HG02678 (cell line): ENCODE measurements at regions not wholly inside any gene's neighbourhood (a gene's known extent, or its start where the extent isn't known, plus 50 kb on each side); places are given as distances from the start of the nearest gene placed in this dataset.
"Not testable (repeated sequence)": the region's sequence is repeated elsewhere in the genome, so short reads cannot be mapped to it uniquely, and the experiment has no call there.

Experiments used
- ATAC-seq: cut with Tn5 transposase; IDR thresholded peaks from one replicate; pipeline ENCODE4 v1.9.1; 2021; ENCODE audit warnings: mild to moderate bottlenecking, moderate library complexity; ENCODE audit not compliant: unreplicated experiment

- ATAC-seq: no peak
Measured at GRCh38 chr22:34587357-34588356, 478.3 kb upstream of the ISX start.

GRCh38 chr22:34588871-34589545 is 476.9 kb upstream of the ISX start:
- ATAC-seq: no peak

GRCh38 chr22:34592123-34592740 is 473.7 kb upstream of the ISX start:
- no peak for ATAC-seq

GRCh38 chr22:34599567-34599966 is 466.4 kb upstream of the ISX start:
- no peak for ATAC-seq

DNA sequence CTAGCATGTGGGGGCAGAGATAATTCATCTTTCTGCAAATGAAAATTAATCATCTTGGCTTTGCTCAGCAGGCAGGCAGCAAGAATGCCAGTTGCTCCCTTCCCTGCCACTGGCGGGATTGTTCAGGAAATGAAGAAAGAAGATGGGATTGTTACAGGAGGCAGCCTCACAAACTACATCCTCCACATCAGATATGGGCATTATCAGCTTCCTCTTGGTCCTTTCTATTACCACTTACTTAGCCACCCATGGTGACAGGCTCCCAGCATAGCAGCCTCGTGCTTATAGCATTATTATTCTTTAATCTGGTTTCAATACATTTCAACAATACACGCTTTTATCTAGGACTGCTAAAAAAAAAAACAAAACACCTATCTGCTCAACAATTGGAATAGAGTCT is 461.6 kb upstream of the ISX start:
- ATAC-seq: no peak

GRCh38 chr22:34608106-34608505 is 457.9 kb upstream of the ISX start:
- no peak for ATAC-seq

DNA sequence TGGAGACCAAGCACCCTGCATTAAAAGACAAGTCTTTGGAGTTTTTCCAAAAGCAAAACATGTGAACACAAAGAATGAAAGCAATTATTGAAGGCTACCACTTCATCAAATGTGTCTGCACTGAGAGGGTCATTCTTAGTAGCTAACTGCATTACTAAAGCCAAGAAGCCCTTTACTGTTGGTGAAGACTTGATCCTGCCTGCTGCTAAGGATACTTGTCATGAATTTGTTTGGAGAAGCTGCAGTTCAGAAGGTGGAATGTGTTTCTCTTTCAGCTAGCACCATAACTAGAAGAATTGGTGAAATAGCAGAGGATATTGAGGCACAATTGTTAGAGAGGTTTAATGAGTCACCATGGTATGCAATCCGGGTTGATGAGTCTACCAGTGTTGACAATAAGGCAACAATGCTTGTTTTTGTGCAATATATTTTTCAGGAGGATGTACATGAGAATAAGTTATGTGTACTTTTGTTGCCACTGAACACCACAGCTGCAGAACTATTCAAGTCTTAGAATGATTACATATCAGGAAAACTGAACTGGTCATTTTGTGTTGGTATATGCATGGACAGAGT is 457.3 kb upstream of the ISX start:
- no peak for ATAC-seq

DNA sequence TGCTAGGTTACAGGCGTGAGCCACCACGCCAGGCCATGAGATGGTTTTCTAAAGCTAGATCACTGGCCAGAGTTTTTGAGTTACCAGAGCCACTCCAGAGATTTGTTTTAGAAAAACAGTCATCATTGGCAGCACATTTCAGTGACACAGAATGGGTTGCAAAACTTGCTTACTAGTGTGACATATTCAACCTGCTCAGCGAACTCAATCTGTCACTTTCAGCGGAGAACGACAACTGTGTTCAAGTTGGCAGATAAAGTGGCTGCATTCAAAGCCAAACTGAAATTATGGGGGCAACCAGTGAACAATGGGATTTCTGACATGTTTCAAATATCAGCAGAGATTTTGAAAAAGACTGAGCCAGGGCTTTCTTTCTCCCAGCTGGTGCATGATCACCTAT is 456.3 kb upstream of the ISX start:
- ATAC-seq: no peak

- ATAC-seq: no peak
Measured at GRCh38 chr22:34620161-34620560, 445.8 kb upstream of the ISX start.

DNA sequence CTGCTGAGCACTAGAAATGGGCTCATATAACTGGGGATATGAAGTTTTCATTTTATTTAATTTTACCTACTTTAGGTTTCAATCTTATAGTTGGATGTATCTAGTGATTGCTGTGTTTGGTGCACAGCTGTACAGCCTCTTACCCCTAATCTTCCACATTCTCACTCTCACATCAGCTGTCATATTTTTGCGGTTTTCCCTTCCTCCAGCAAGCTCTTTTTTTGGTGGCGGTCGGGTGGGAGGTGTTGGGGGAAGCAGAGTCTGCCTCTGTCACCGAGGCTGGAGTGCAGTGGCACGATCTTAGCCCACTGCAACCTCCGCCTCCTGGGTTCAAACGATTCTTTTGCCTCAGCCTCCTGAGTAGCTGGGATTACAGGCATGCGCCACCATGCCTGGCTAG is 445.1 kb upstream of the ISX start:
- ATAC-seq: no peak

- no peak for ATAC-seq
Measured at GRCh38 chr22:34622602-34623001, 443.4 kb upstream of the ISX start.

- ATAC-seq: no peak
Measured at GRCh38 chr22:34623580-34623979, 442.4 kb upstream of the ISX start.

DNA sequence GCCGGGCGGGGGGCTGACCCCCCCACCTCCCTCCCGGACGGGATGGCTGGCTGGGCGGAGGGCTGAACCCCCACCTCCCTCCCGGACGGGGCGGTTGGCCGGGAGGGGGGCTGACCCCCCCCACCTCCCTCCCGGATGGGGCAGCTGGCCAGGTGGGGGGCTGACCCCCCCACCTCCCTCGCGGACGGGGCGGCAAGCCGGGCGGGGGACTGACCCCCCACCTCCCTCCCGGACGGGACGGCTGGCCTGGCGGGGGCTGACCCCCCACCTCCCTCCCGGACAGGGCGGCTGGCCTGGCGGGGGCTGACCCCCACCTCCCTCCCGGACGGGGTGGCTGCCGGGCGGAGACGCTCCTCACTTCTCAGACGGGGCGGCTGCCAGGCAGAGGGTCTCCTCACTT is 440.1 kb upstream of the ISX start:
- not testable (repeated sequence) for ATAC-seq

DNA sequence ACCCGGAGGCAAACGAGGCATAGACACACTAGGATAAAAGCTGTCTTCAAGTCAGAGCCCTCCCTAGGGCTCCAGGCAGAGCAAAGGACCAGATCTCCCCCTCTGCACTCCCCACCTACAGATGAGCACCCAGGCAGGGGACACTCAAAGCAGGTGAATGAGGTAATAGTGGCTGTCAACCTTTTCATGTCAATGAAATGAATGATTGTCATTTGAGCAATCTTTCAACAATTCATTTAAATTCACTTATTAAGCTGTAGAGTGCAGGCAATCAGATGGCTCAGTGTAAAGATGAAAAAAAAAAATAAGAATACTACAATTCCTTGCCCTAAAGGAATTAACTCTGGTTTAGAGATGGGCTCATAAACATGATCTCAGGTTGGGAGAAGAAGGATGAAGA is 427.8 kb upstream of the ISX start:
- ATAC-seq: no peak

- ATAC-seq: no peak
Measured at GRCh38 chr22:34639911-34640310, 426.0 kb upstream of the ISX start.

DNA sequence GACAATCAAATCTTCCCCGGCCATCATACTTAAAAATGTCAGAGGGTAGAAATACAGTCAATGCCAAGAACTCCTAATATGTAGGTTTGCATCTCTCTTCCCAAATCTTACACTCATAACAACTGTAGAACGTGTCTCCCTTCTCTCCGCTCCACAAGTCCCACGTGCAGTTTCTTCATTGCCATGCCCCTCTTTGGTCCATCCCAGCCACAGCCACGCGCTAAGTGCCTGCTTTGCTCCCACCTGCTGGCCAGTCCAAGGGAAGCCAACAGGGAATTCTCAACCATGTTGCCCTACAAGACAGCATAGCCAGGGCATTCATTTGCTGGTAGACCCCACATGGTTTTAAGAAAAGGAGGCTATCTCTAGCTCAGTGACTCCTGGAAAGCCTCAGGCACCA is 420.6 kb upstream of the ISX start:
- no peak for ATAC-seq

GRCh38 chr22:34669001-34669400 is 397.0 kb upstream of the ISX start:
- ATAC-seq: no peak

DNA sequence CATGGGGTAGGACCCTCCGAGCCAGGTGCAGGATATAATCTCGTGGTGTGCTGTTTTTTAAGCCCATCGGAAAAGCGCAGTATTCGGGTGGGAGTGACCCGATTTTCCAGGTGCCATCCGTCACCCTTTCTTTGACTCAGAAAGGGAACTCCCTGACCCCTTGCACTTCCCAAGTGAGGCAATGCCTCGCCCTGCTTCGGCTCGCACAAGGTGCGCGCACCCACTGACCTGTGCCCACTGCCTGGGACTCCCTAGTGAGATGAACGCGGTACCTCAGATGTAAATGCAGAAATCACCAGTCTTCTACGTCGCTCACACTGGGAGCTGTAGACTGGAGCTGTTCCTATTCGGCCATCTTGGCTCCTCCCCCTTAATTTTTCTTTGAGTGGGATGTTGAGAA is 382.9 kb upstream of the ISX start:
- not testable (repeated sequence) for ATAC-seq

- ATAC-seq: not testable (repeated sequence)
Measured at GRCh38 chr22:34684278-34684677, 381.7 kb upstream of the ISX start.

GRCh38 chr22:34687116-34687515 is 378.8 kb upstream of the ISX start:
- ATAC-seq: no peak

- ATAC-seq: no peak
Measured at GRCh38 chr22:34688825-34689224, 377.1 kb upstream of the ISX start.
